Skin of body (tissue), 1 donor: ENCODE measurements at regions not wholly inside any gene's neighbourhood (a gene's known extent, or its start where the extent isn't known, plus 50 kb on each side); places are given as distances from the start of the nearest gene placed in this dataset.
"Not testable (repeated sequence)": the region's sequence is repeated elsewhere in the genome, so short reads cannot be mapped to it uniquely, and the experiment has no call there.

Experiments
- DNase-seq: peaks from one replicate; lab custom pipeline; 2025; lab: John Stamatoyannopoulos, UW

DNA sequence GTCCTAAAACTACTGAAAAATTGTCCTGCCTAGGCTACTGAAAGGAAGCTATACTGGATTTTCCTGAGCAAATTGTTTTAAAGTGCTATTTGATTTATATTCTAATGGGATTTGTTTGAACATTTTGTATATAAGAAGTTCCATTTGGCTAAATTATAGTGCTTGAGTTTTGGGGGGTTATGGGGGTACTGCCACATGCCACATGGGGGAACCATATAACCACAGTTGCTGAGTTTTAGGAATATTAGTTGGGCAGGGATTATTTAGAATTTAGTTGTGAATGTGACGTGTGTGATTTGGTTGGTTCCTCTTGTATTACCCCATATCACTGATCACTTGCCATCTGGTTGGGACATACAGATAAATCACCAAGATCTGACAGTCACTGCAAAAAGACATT is 224.5 kb upstream of the TAPT1 start:
- no peak for DNase-seq

- DNase-seq = no peak
These were observed 223.8 kb upstream of the TAPT1 start for GRCh38 chr4:16450031-16450430.

- DNase-seq = no peak
These were observed 223.1 kb upstream of the TAPT1 start for GRCh38 chr4:16449406-16449805.

GRCh38 chr4:16448241-16448840 is 222.1 kb upstream of the TAPT1 start:
- no peak for DNase-seq

- DNase-seq = peak; percentile 4
These were observed 217.3 kb upstream of the TAPT1 start for GRCh38 chr4:16443504-16444088.

DNA sequence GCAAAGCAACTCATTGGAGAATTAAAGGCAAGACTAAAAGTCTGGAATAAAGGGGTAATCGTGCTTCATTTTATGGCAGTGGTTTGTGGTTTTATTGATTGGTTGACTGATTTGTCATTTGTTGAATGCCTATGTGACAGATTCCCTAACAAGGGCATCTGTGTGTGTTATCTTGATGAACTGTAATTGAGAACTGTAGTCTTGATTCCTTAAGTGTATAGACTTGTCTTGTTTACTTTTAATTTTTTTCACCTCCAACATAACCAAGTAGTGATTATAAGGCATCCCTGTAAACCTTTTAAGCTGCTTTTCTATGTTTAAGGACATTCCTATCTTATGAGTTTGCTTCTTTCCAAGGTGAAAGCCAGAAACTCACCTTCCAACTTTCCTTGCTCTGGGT is 216.0 kb upstream of the TAPT1 start:
- DNase-seq = no peak

- peak; percentile 73 for DNase-seq
These were observed 213.5 kb upstream of the TAPT1 start for GRCh38 chr4:16439768-16440167.

- DNase-seq = no peak
These were observed 212.7 kb upstream of the TAPT1 start for GRCh38 chr4:16438986-16439385.

GRCh38 chr4:16437836-16438235 is 211.6 kb upstream of the TAPT1 start:
- no peak for DNase-seq

DNA sequence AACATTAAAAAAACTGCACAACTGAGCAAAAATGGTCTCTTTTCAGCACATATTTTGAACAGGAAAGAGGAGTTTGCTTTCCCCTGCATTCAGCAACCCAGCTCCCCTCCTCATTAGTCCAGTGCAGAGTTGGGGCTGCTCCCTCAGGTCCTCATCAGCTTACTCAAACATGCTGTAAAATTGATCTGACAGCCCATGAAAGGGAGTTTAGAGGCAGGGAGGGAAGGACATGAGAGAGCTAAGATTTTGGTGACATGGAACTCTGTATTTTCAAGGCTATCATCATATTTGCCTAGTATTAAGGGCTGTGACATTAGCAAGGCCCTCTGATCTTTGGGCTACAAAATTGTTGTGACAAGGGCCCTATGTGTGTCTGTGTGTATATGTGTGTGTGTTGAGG is 205.6 kb upstream of the TAPT1 start:
- DNase-seq = no peak

DNA sequence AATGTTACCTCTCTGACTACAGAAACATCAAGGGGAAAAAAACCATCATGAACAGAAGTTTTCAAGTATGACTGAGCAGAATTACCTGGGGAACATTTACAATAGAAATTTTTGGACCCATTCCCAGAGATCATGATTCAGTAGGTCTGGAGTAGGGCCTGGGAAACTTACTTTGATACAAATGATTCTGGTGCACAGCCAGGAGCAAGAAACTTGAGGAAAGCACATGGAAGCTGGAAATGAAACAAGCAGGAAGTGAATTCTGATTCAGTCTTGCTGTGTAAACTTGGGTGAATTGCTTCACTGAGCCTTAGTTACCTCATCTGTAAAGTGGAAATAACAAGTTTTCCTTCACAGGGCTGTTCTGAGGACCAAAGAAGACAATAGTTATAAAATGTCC is 192.5 kb upstream of the TAPT1 start:
- DNase-seq = peak; percentile 33

- no peak for DNase-seq
These were observed 190.9 kb upstream of the TAPT1 start for GRCh38 chr4:16417198-16417597.

DNA sequence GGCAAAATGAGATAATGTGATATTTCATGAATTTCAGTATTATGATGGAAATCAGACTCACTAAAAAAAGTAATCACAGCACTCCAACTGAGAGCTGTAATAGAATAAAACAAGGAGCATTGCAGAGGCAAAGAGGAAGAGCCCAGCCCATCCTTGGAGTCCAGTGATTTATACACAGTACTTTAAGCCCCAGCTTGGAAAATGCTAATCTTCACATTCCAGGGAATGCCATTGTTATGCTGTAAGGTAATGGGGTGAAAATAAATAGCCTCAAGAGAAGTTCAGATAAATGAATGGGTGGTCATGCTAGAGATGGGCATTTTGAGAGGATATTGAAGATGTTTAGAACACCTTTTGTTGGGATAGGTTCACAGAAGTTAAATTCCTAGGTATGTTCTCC is 190.3 kb upstream of the TAPT1 start:
- DNase-seq = no peak

DNA sequence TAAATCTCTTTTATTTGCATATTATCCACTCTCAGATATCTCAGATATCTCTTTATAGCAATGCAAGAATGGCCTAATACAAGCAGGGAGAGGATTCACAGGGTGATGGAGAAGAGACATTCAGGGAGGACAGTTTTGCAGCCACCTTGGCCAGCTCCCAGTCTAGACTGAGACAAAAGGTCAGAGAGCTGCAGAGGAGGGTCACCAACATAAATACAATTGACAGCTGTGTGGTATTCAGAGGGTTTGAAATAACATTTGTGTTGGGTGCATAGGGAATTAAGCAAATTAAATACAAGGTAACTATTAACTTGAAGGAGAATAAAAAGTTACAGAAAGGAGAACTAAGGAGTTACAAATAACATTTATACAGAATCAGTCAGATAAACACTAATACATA is 189.5 kb upstream of the TAPT1 start:
- DNase-seq = no peak

GRCh38 chr4:16413814-16414555 is 187.7 kb upstream of the TAPT1 start:
- DNase-seq = no peak

DNA sequence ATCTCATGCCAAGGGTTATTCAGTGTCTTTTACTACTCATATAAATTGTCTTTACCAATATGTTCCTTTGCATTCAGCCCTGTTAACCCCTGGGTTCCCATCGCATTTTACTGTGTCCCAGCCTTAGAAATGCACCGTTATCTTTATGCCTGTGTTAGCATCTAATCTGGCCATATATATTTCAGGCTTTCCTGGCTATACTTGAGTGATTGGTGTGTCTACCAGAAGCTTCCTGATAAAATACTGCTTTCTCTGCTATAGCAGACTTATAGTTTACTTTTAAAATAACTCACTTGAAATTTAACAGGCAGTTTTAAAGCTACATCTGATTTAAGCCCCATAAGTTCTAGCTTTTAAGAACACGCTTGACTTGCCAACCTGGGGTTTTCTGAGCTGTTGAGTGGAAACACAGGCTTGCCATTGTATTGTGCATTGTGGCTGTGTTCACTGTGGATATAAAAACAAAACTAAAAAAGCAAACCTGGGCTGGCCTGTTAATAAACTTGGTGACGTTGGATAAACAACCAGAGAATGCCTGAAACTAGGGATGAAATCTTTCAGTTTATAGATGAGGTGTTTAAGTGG is 185.3 kb upstream of the TAPT1 start:
- DNase-seq = no peak

DNA sequence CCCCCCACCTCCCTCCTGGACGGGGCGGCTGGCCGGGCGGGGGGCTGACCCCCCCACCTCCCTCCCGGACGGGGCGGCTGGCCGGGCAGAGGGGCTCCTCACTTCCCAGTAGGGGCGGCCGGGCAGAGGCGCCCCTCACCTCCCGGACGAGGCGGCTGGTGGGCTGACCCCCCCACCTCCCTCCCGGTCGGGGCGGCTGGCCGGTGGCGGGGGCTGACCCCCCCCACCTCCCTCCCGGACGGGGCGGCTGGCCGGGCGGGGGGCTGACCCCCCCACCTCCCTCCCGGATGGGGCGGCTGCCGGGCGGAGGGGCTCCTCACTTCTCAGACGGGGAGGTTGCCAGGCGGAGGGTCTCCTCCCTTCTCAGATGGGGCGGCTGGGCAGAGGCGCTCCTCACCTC is 166.9 kb upstream of the TAPT1 start:
- DNase-seq = not testable (repeated sequence)

DNA sequence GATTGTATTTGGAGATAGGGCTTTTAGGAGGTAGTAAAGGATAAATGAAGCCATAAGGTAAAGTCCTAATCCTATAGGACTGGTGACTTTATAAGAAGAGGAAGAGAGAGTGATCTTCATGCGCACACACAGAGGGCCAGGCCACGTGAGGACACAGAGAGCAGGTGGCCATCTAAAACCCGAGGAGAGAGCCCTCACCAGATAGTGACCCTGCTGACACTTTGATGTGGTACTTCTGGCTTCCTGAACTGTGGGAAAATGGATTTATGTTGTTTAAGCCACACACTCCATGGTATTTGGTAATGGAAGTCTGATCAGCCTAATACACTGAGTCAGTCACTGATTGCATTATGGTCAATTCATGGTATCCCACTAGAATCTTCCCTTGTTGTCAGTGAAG is 164.9 kb upstream of the TAPT1 start:
- DNase-seq = no peak

GRCh38 chr4:16387448-16387847 is 161.2 kb upstream of the TAPT1 start:
- no peak for DNase-seq

GRCh38 chr4:16386711-16387320 is 160.5 kb upstream of the TAPT1 start:
- DNase-seq = peak; percentile 20

DNA sequence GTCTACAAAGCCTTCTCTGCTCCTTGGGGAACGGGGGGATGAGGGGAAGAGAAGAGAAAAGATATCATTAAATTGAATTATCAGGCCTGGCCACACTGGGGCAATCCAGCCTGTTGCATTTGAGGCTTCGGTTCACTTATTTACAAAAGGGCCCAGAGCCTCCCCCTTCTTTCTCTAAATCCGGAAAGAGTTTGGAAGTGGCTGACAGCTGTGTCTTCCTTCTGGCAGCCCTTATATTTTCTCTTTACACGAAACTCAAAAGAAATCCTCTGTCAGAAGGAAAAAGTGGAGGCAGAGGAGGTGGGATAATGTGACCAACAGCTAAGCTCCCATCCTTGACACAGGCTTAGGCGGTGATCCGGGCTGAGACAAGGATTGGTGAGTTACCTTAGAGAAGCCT is 158.3 kb upstream of the TAPT1 start:
- DNase-seq = peak; percentile 69

- DNase-seq = no peak
These were observed 156.3 kb upstream of the TAPT1 start for GRCh38 chr4:16382571-16382970.
